ENCODE measurements at regions not wholly inside any gene's neighbourhood (a gene's known extent, or its start where the extent isn't known, plus 50 kb on each side); places are given as distances from the start of the nearest gene placed in this dataset.
A peak's percentile ranks its signal among the peaks of the same experiment; 100 is the strongest.

DNA sequence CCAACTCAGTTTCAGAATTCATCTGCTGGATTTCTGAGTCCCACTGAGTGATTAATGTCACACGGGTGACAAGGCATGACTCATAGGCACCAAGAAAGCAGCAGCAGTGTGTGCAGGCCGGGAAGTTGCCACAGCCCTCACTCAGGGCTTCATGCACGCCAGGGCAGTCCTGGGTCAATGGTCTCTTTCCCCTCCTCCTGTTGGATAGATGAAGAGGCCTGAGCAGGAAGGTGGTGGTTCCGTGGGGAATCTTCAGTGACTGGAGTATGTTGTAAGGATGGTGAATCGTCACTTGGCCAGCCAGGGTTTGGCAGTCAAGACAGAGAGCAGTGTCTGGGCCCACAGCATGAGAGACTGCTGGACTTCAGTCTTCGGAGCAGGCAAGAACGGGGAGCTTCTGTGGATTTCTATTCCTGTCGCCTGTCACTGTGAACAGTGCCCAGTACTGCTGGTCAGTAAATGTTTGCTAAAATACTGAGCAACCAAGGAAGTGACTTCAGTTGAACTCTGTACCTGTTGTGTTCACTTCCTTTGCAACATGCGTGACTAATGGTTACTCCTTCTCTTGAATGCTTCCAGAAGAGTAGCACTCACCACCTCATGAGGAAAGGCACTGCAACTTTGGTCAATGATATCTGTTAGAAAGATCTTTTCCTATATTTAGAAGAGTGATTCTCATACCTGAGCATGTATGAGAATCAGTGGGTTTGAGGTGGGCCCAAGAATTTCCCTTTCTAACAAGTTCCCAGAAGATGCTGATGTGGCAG, 62.0 kb upstream of the CD93 start:
- Histone ChIP-seq H3K4me3 (no peak overlapping the region), H3K4me1 (ENCODE audit: control insufficient read depth in 1 of 2, low read depth in 2 of 2) (peaks cover 44 to 96% of the 10 kb centered on the region in 2 donors), H3K36me3 (no peaks in the 10 kb centered on the region), H3K9me3 (no peaks in the 10 kb centered on the region), H3K27ac (peak overlapping the region; percentile 81 to 96), H3K27me3 (replicated peaks; ENCODE audit: insufficient read depth) (no peaks in the 10 kb centered on the region)
- TF ChIP-seq, protein P1, sequence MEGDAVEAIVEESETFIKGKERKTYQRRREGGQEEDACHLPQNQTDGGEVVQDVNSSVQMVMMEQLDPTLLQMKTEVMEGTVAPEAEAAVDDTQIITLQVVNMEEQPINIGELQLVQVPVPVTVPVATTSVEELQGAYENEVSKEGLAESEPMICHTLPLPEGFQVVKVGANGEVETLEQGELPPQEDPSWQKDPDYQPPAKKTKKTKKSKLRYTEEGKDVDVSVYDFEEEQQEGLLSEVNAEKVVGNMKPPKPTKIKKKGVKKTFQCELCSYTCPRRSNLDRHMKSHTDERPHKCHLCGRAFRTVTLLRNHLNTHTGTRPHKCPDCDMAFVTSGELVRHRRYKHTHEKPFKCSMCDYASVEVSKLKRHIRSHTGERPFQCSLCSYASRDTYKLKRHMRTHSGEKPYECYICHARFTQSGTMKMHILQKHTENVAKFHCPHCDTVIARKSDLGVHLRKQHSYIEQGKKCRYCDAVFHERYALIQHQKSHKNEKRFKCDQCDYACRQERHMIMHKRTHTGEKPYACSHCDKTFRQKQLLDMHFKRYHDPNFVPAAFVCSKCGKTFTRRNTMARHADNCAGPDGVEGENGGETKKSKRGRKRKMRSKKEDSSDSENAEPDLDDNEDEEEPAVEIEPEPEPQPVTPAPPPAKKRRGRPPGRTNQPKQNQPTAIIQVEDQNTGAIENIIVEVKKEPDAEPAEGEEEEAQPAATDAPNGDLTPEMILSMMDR (IDR thresholded peaks at IDR 0.05): no peak
- peak; percentile 34 for ATAC-seq (ENCODE audit: insufficient number of reproducible peaks, low FRiP score, low read depth)
- DNase-seq (ENCODE audit: low spot score): peak; percentile 76

DNA sequence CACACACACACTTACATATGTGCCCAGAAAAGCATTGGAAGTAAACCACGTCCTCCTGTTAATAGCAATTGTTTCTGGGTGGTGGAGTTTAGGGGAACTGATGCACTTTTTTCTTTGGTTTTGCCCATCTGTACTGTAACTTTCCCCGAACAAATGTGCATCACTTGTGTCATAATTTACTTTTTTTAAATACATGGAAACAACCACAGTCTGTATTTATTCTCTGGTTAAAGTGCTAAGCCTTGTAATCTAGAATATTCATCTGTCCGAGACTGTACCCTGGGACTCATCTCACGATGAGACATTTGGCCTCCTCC, 61.5 kb upstream of the CD93 start:
- Histone ChIP-seq H3K27me3 (replicated peaks; ENCODE audit: insufficient read depth) (no peaks in the 10 kb centered on the region), H3K27ac (peak overlapping the region; percentile 81 to 96), H3K4me1 (ENCODE audit: control insufficient read depth in 1 of 2, low read depth in 2 of 2) (peaks cover 42 to 96% of the 10 kb centered on the region in 2 donors), H3K9me3 (no peaks in the 10 kb centered on the region), H3K4me3 (no peak overlapping the region), H3K36me3 (no peaks in the 10 kb centered on the region)
- ATAC-seq (ENCODE audit: insufficient number of reproducible peaks, low FRiP score, low read depth): no peak
- TF ChIP-seq, protein P1 (IDR thresholded peaks at IDR 0.05): no peak
- DNase-seq (ENCODE audit: low spot score): no peak

DNA sequence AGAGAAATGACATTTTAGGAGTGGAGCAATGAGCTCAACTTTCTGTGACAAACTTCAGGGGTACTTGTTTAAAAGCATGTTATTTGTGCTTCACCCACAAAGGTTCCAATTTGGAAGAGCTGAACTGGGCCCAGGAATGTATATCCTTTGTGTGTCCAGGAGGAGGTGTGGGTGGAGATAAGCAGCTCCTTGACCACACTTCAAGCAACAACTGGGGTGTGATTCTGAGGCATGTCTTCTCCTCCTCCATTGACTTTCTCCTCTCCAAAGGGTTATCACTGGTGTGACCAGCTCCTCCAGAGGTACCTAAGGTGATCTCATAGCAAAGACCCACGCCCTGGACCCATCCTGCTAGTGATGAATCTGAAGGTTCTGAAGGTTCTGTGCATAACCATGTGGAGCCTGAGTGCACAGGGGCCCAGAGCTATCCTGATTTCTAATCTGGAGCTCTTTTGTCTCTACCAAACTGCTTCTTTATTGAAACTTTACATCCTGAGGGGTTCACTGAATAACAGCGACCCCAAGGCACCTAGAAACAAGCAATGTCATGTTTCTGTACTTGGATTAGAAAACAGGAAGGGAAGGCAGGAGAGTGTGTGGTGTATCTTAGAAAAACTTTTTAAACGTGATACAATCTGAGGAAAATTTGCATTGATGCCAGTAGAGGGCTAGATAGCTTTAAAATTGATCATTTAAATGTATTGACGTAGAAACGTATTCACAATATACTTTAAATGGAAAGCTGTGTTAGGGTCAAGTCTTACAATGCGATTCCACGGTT, 60.9 kb upstream of the CD93 start:
- Histone ChIP-seq H3K36me3 (no peaks in the 10 kb centered on the region), H3K27me3 (replicated peaks; ENCODE audit: insufficient read depth) (no peaks in the 10 kb centered on the region), H3K27ac (peak overlapping the region; percentile 81 to 96), H3K9me3 (no peaks in the 10 kb centered on the region), H3K4me3 (no peak overlapping the region), H3K4me1 (ENCODE audit: control insufficient read depth in 1 of 2, low read depth in 2 of 2) (peaks cover 44 to 97% of the 10 kb centered on the region in 2 donors)
- TF ChIP-seq, protein P1 (IDR thresholded peaks at IDR 0.05): no peak
- DNase-seq (ENCODE audit: low spot score) (no peak), ATAC-seq (ENCODE audit: insufficient number of reproducible peaks, low FRiP score, low read depth) (no peak)

DNA sequence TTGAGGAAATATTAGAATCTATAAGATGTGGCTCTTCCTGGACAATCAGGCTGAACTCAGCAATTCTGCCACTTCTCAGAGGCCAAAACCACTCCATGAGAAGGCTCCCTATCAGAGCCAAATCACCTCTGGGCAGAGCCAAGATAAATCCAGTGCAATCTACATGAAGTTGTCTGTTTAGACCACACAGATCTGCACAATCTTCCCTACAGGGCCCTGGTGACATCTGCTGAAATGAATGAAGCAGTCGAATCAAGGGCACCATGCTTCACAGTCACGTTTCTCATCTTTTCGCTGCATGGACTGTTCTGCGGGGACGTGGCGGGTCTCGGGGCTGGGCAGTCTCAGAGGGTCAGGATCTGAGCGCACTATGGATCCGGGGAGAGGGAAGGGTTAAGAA, 60.1 kb upstream of the CD93 start:
- peaks cover 38 to 92% of the 10 kb centered on the region in 2 donors for H3K4me1 ChIP-seq (ENCODE audit: control insufficient read depth in 1 of 2, low read depth in 2 of 2)
- H3K4me3 ChIP-seq: no peak overlapping the region
- TF ChIP-seq, protein P1 (IDR thresholded peaks at IDR 0.05): no peak
- H3K27me3 ChIP-seq (replicated peaks; ENCODE audit: insufficient read depth): no peaks in the 10 kb centered on the region
- H3K9me3 ChIP-seq: no peaks in the 10 kb centered on the region
- no peak for ATAC-seq (ENCODE audit: insufficient number of reproducible peaks, low FRiP score, low read depth)
- no peaks in the 10 kb centered on the region for H3K36me3 ChIP-seq
- DNase-seq (ENCODE audit: low spot score): no peak
- H3K27ac ChIP-seq: peak overlapping the region; percentile 71 to 96

DNA sequence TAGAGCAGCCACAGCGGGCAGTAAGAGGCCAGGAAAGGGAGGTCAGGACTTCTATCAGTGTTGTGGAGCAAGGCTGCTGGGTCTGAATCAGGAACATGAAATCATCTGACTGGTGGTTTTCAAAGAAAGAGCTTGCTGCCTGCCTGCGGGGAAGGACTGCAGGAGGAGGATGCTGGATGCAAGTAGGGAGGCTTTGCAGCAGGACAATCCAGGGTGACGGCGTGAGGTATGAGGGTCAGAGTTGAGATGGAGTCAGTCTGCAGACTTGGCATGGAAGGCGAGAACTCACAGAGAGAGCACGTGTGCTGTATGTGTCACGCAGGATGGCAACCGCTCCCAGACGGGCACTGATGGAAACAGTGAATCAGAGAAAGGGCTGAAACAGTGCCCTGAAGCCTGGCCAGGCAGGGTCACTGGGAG, 59.2 kb upstream of the CD93 start:
- Histone ChIP-seq H3K4me3 (no peak overlapping the region), H3K36me3 (no peaks in the 10 kb centered on the region), H3K27ac (peak overlapping the region; percentile 71 to 96), H3K27me3 (replicated peaks; ENCODE audit: insufficient read depth) (no peaks in the 10 kb centered on the region), H3K4me1 (ENCODE audit: control insufficient read depth in 1 of 2, low read depth in 2 of 2) (peaks cover 29 to 83% of the 10 kb centered on the region in 2 donors), H3K9me3 (no peaks in the 10 kb centered on the region)
- peak; percentile 45 for DNase-seq (ENCODE audit: low spot score)
- TF ChIP-seq, protein P1 (IDR thresholded peaks at IDR 0.05): no peak
- peak; percentile 70 for ATAC-seq (ENCODE audit: insufficient number of reproducible peaks, low FRiP score, low read depth)
